ENCODE measurements at regions not wholly inside any gene's neighbourhood (a gene's known extent, or its start where the extent isn't known, plus 50 kb on each side); places are given as distances from the start of the nearest gene placed in this dataset.

- Histone ChIP-seq H3K27ac (ENCODE audit: insufficient read depth, low read depth, low read length) (no peak overlapping the region), H3K4me3 (replicated peaks in 1 of 3; ENCODE audit: insufficient read depth in 1 of 3, low read depth in 1 of 3, low read length in 3 of 3) (no peak overlapping the region), H3K36me3 (ENCODE audit: control insufficient read depth in 2 of 2, extremely low read depth in 1 of 2, insufficient read depth in 2 of 2, low read length in 2 of 2) (no peaks in the 10 kb centered on the region), H3K9me1 (replicated peaks; ENCODE audit: control insufficient read depth, extremely low read depth, insufficient read depth, low read length) (no peaks in the 10 kb centered on the region), H2AFZ (ENCODE audit: low read depth, low read length) (no peak overlapping the region), H3K4me2 (ENCODE audit: insufficient read depth, low read length) (no peak overlapping the region), H3K79me2 (ENCODE audit: control insufficient read depth, insufficient read depth, low read length) (no peaks in the 10 kb centered on the region), H3K27me3 (ENCODE audit: control insufficient read depth in 2 of 2, insufficient read depth in 2 of 2, low read length in 2 of 2) (no peaks in the 10 kb centered on the region), H3K9me3 (replicated peaks; ENCODE audit: control insufficient read depth, insufficient read depth, low read length) (no peaks in the 10 kb centered on the region), H3K9ac (replicated peaks; ENCODE audit: extremely low read depth, insufficient read depth, low read length) (no peak overlapping the region), H4K20me1 (replicated peaks; ENCODE audit: control insufficient read depth, extremely low read depth, insufficient read depth, low read length) (no peaks in the 10 kb centered on the region), H3K4me1 (ENCODE audit: control insufficient read depth, extremely low read depth, insufficient read depth, low read length) (no peaks in the 10 kb centered on the region)
- dilution Hi-C loops (cut with MboI; ENCODE audit: extremely low pct_ligation_motif_present, low sequenced_read_pairs) (no loop called here), intact Hi-C loops (cut with micrococcal nuclease) (no loop called here)
- TF ChIP-seq POLR2AphosphoS5 (IDR thresholded peaks at IDR 0.05; ENCODE audit: insufficient read depth, low read depth, low read length) (no peak), FOS (IDR thresholded peaks at IDR 0.05; ENCODE audit: borderline replicate concordance, insufficient read depth, low read length) (no peak), JUN (IDR thresholded peaks at IDR 0.05; ENCODE audit: borderline replicate concordance, insufficient read depth, insufficient read length, low read depth) (no peak), MAX (IDR thresholded peaks at IDR 0.05; ENCODE audit: insufficient read depth, insufficient read length) (no peak), EZH2 (IDR thresholded peaks at IDR 0.05; ENCODE audit: borderline replicate concordance, low read depth, low read length, severe bottlenecking) (no peak), GATA2 (IDR thresholded peaks at IDR 0.05; ENCODE audit: insufficient read depth, insufficient read length, low read depth, low read length) (no peak), MYC (IDR thresholded peaks at IDR 0.05; ENCODE audit: low read depth, low read length) (no peak), CTCF (IDR thresholded peaks at IDR 0.05; ENCODE audit: extremely low read depth in 1 of 2, insufficient read depth in 1 of 2, low read depth in 1 of 2, low read length in 2 of 2) (no peak), POLR2A (IDR thresholded peaks at IDR 0.05; ENCODE audit: low read depth, low read length) (no peak)
- BruUV-seq (replicated peaks), result no TSS peak
- DNase-seq (ENCODE audit: low read depth, low spot score) (no peak), FAIRE-seq (no peak)
- ChIA-PET POLR2A (no interaction called here), CTCF (interaction anchor here (1.3 kb wide), 1 partner anchor 10 kb away, joined by 3 read pairs; no protein-coding TSS in a partner anchor)
Observed at GRCh38 chr13:56615572-56615971, 525.1 kb upstream of the PRR20A start.
